HCT116 (cell line): ENCODE measurements at regions not wholly inside any gene's neighbourhood (a gene's known extent, or its start where the extent isn't known, plus 50 kb on each side); places are given as distances from the start of the nearest gene placed in this dataset.

Experiments used
- ATAC-seq: fragments of 200-7000 bp; cut with Tn5 transposase; 2 replicates; pipeline ENCODE4 v1.9.1; 2020; ENCODE audit warnings: mild to moderate bottlenecking, moderate library complexity
- BruUV-seq: library from RNA; stranded (reverse); fragments of 400-500 nt; replicated peaks from 2 replicates; lab custom pipeline; 2021; lab: Mats Ljungman, UMichigan
- CTCF ChIA-PET: fragments of 300-600 bp; sonication (Branson Sonifier 250); formaldehyde crosslinking; loops from one replicate; lab custom pipeline; 2021; ENCODE audit warnings: antibody characterized with exemption; lab: Charles Lee
- POLR2A ChIA-PET: fragments of 300-600, 350-600 bp; sonication (Branson Sonifier 250); formaldehyde crosslinking; loops from one replicate; lab custom pipeline; 2021; ENCODE audit warnings: antibody characterized with exemption; lab: Charles Lee
- RAD21 ChIA-PET, 2 experiments: fragments of 300-600 bp; sonication (Branson Sonifier 250); formaldehyde crosslinking; loops; one replicate each; lab custom pipeline; 2023; ENCODE audit warnings: low total read pairs in 2 of 2; ENCODE audit not compliant: uncharacterized antibody in 2 of 2, unreplicated experiment in 2 of 2, low non-redundant PET in 1 of 2; lab: Charles Lee
- DNase-seq: peaks from one replicate; pipeline ENCODE4 v3.0.0-alpha.2; 2010; ENCODE audit warnings: low read depth, low spot score
- H2AFZ ChIP-seq: fragments of 200-600 bp; shearing (Covaris generic), sonication (generic); 2 replicates; pipeline ENCODE4 v1.6.1; 2017; ENCODE audit warnings: low read depth, mixed run types, mixed read lengths, antibody characterized with exemption, low read length; ENCODE audit not compliant: poor library complexity, severe bottlenecking
- H3K27ac ChIP-seq: 2 replicates; pipeline ENCODE4 v1.5.1; 2012; ENCODE audit warnings: low read depth, low read length
- H3K27me3 ChIP-seq: fragments of 200-600 bp; sonication (generic); 2 replicates; pipeline ENCODE4 v1.6.1; 2016; ENCODE audit warnings: mixed run types, low read length, mixed read lengths; ENCODE audit not compliant: insufficient read depth
- H3K36me3 ChIP-seq, 2 experiments: fragments of 200-500 bp in 1 of 2; fragments of 200-600 bp in 1 of 2; sonication (Bioruptor generic) in 1 of 2; sonication (generic) in 1 of 2; 2 replicates each; pipeline versions ENCODE4 v1.5.1 to v1.6.1; 2014 to 2016; ENCODE audit warnings: low read length in 2 of 2, inconsistent platforms in 1 of 2, mixed read lengths in 1 of 2, mixed run types in 1 of 2; ENCODE audit not compliant: insufficient read depth in 2 of 2, control insufficient read depth in 1 of 2
- H3K4me1 ChIP-seq, 2 experiments: fragments of 200-600 bp in 1 of 2; sonication (generic) in 1 of 2; 2 replicates each; pipeline versions ENCODE4 v1.5.1 to v1.6.1; 2012 to 2017; ENCODE audit warnings: low read length in 2 of 2, inconsistent platforms in 1 of 2, mild to moderate bottlenecking in 1 of 2, mixed read lengths in 1 of 2, mixed run types in 1 of 2, moderate library complexity in 1 of 2; ENCODE audit not compliant: insufficient read depth in 2 of 2, control insufficient read depth in 1 of 2
- H3K4me2 ChIP-seq: fragments of 200-600 bp; sonication (generic); 2 replicates; pipeline ENCODE4 v1.6.1; 2017; ENCODE audit warnings: mixed run types, low read length, mixed read lengths
- H3K4me3 ChIP-seq, 2 experiments: fragments of 200-600 bp in 1 of 2; sonication (generic) in 1 of 2; replicated peaks in 1 of 2; 2 replicates each; pipeline ENCODE4 v1.5.1; 2011 to 2016; ENCODE audit warnings: low read length in 2 of 2, control low read depth in 1 of 2, low read depth in 1 of 2, mild to moderate bottlenecking in 1 of 2, mixed read lengths in 1 of 2, mixed run types in 1 of 2
- H3K79me2 ChIP-seq: fragments of 200-600 bp; sonication (generic); 2 replicates; pipeline ENCODE4 v1.6.1; 2017; ENCODE audit warnings: mild to moderate bottlenecking, mixed run types, low read length, moderate library complexity, mixed read lengths; ENCODE audit not compliant: insufficient read depth
- H3K9ac ChIP-seq: fragments of 200-600 bp; sonication (generic); 2 replicates; pipeline ENCODE4 v1.6.1; 2016; ENCODE audit warnings: low read length, mixed read lengths
- H3K9me2 ChIP-seq: fragments of 200-600 bp; sonication (generic), shearing (Covaris generic); 2 replicates; pipeline ENCODE4 v1.6.1; 2017; ENCODE audit warnings: mixed run types, mild to moderate bottlenecking, moderate library complexity; ENCODE audit not compliant: insufficient read depth
- H3K9me3 ChIP-seq, 2 experiments: fragments of 200-500 bp in 1 of 2; fragments of 200-600 bp in 1 of 2; sonication (Bioruptor generic) in 1 of 2; sonication (generic) in 1 of 2; 2 replicates each; pipeline ENCODE4 v1.6.1; 2014 to 2017; ENCODE audit warnings: low read length in 2 of 2, mixed read lengths in 2 of 2, inconsistent platforms in 1 of 2, low read depth in 1 of 2, mild to moderate bottlenecking in 1 of 2, mixed run types in 1 of 2, moderate library complexity in 1 of 2; ENCODE audit not compliant: control insufficient read depth in 1 of 2, insufficient read depth in 1 of 2
- H4K20me1 ChIP-seq: fragments of 200-600 bp; sonication (generic), shearing (Covaris generic); 2 replicates; pipeline ENCODE4 v1.6.1; 2017; ENCODE audit warnings: mixed run types, mild to moderate bottlenecking, moderate library complexity; ENCODE audit not compliant: insufficient read depth
- EZH2phosphoT487 ChIP-seq: fragments of 200-600 bp; IDR thresholded peaks from 2 replicates; pipeline ENCODE4 v1.6.1; 2018; ENCODE audit warnings: antibody characterized with exemption, borderline replicate concordance
- FOSL1 ChIP-seq: IDR thresholded peaks from 2 replicates; pipeline ENCODE4 v1.6.1; 2012; ENCODE audit warnings: low read depth
- POLR2AphosphoS5 ChIP-seq: IDR thresholded peaks from 2 replicates; pipeline ENCODE4 v1.6.1; 2011; ENCODE audit warnings: mild to moderate bottlenecking, low read depth, low read length, moderate library complexity
- RAD21 ChIP-seq: IDR thresholded peaks from 2 replicates; pipeline ENCODE4 v1.6.1; 2012; ENCODE audit warnings: low read depth, mild to moderate bottlenecking
- REST ChIP-seq: IDR thresholded peaks from 2 replicates; pipeline ENCODE4 v1.6.1; 2012; ENCODE audit warnings: low read depth
- YY1 ChIP-seq: IDR thresholded peaks from 2 replicates; pipeline ENCODE4 v1.6.1; 2011; ENCODE audit warnings: low read length, low read depth, moderate library complexity, mild to moderate bottlenecking; ENCODE audit not compliant: insufficient replicate concordance; ENCODE audit errors: extremely low read depth
- intact Hi-C: fragments of 100-400 bp; cut with micrococcal nuclease; formaldehyde crosslinking; loops from 2 replicates; pipeline ENCODE4 v1.10.0; 2022

DNA sequence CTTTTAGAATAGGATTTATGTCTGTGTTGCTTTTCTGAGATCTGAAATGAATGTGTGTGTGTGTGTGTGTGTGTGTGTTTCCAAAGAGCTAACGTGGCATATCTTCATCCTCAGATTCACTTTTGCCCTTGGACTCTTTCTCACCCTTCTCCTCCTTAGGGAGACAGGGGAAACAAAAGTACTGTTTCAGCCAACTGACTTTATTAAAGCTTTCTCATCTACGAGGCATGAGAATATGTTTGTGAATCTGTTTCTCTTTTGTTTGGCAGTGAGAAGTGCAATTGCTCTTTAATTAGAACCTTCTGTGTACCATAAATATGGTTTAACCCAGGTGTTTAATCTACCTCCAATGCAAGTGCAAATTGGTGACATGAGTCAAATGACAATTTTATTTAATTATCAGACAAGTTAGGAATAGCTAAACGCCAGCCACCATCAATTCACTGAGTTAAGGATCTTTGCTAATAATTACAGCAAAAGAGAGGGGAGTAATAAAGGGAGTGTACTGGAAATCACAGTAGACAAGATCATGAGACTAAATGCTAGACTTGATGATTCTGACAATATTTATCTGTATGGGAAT is 186.4 kb upstream of the COL3A1 start:
- CTCF ChIA-PET, result interaction anchor here (1.0 kb wide), 1 partner anchor 191 kb away, joined by 3 read pairs; no protein-coding TSS in a partner anchor
- DNase-seq, result peak; percentile 6
- Histone ChIP-seq H3K36me3 (no peaks in the 10 kb centered on the region), H3K9ac (no peak overlapping the region; the same call in 1 of the 2 replicates), H3K79me2 (no peaks in the 10 kb centered on the region), H3K4me1 (peaks cover 17 to 33% of the 10 kb centered on the region in 2 experiments), H2AFZ (peak overlapping the region; percentile 97), H4K20me1 (no peaks in the 10 kb centered on the region), H3K27me3 (no peaks in the 10 kb centered on the region), H3K4me2 (peak overlapping the region; percentile 65), H3K27ac (no peak overlapping the region), H3K9me2 (no peaks in the 10 kb centered on the region), H3K4me3 (peak overlapping the region in 1 of 2 experiments; percentile 23; a peak in 1 of 4 replicates), H3K9me3 (no peaks in the 10 kb centered on the region)
- intact Hi-C loops, result loop anchor here (10.0 kb wide), 1 partner anchor 263 kb away; no protein-coding TSS in a partner anchor
- ATAC-seq, result peak; percentile 23; the same call in 1 of the 2 replicates
- POLR2A ChIA-PET, result interaction anchor here (1.3 kb wide), 1 partner anchor 10 kb away, joined by 4 read pairs; no protein-coding TSS in a partner anchor
- TF ChIP-seq EZH2phosphoT487, result no peak
- TF ChIP-seq RAD21, result no peak
- TF ChIP-seq FOSL1, result no peak
- TF ChIP-seq POLR2AphosphoS5, result no peak
- TF ChIP-seq REST, result no peak
- no peak for TF ChIP-seq YY1
- RAD21 ChIA-PET, result interaction anchor here in 1 of 2 experiments (1.2 kb wide), 1 partner anchor 11 kb away, joined by 4 read pairs; no protein-coding TSS in a partner anchor
- no TSS peak for BruUV-seq
